HG02759 (cell line): ENCODE measurements at regions not wholly inside any gene's neighbourhood (a gene's known extent, or its start where the extent isn't known, plus 50 kb on each side); places are given as distances from the start of the nearest gene placed in this dataset.
"Not testable (repeated sequence)": the region's sequence is repeated elsewhere in the genome, so short reads cannot be mapped to it uniquely, and the experiment has no call there.

Source experiments
- ATAC-seq: cut with Tn5 transposase; IDR thresholded peaks from one replicate; pipeline ENCODE4 v1.9.1; 2021; ENCODE audit warnings: mild to moderate bottlenecking, moderate library complexity; ENCODE audit not compliant: unreplicated experiment

DNA sequence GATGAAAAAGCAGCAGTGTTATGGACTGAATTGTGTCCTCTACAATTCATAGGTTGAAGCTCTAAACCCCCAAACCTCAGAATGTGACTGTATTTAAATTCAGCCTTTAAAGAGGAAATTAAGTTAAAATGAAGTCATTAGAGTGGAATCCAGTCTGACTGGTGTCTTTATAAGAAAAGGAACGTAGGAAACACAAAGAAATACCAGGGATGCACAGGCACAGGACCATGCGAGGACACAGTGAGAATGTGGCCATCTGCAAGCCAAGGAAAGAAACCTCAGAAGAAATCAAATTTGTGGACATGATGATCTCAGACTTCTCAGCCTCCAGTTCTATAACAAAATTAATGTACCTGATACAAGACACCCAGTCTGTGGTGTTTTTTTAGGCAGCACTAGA is 971.2 kb upstream of the CDH9 start:
- ATAC-seq, result no peak

DNA sequence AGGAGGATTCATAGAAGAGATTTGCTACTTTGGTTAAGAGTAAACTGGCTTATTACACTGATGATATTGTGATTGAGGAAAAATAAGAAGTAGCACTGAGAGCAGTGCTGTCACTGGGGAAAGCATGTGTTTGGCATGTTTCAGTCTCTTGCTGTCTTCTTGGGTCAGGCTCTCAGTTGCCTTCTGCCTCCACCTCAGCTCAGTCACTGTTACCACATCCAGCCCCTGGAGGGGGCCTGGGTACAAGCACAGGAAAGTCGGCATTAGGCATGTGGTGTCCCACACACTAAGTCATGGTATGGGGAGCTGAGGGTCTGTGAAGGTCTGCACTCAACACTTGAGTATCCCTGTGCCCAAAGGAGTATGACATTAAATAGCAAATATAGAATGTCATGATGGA is 958.3 kb upstream of the CDH9 start:
- ATAC-seq, result no peak

DNA sequence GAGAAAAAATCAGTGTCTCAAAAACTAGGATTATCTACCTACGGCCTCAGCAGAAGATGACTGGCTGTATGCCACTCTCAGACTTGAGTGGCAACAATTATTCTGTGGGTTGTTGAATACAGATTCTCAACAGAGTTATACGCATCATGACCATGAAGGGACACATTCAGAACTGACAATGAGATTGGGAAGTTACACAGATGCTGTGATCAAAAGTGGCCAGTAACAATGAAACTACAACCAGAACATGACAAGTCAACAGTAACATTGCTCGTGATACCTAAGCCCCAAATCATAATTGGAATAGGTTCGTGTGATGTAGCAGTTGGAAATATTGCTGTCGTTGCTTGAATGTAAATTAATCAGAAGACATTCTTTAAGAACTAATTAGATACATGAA is 957.5 kb upstream of the CDH9 start:
- ATAC-seq, result no peak

DNA sequence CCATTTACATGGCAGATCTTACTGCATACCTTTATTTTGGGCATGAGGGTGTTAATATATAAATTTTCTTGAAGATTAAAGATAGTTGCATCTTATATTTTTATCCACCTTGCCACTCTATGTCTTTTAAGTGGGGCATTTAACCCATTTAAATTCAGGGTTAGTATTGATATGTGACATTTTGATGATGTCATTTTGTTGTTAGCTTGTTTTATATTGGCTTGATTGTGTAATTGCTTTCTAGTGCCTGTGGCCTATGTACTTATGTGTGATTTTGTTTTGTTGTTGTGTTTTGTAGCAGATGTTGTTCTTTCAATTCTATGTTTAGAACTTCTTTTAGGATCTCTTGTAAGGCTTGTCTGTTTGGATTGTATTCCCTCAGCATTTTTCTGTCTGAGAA is 939.9 kb upstream of the CDH9 start:
- no peak for ATAC-seq

DNA sequence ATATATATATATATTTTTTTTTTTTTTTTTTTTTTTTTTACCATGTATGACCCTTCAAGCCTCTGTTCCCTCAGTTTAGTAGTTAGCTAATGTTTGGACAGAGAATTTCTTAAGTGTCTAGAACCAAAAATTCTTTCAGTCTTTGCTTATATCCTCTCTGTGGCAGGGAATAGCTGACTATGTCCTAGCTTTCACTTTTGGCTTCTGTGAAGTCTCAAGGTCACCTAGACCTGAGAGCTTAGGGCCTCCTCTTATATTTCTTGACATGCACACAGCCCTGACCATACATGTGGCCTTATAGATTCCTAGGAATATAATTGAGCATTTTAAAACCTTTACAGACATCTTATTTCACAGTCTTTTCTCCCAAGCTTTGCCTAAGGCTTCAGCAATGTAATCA is 930.8 kb upstream of the CDH9 start:
- ATAC-seq, result no peak

DNA sequence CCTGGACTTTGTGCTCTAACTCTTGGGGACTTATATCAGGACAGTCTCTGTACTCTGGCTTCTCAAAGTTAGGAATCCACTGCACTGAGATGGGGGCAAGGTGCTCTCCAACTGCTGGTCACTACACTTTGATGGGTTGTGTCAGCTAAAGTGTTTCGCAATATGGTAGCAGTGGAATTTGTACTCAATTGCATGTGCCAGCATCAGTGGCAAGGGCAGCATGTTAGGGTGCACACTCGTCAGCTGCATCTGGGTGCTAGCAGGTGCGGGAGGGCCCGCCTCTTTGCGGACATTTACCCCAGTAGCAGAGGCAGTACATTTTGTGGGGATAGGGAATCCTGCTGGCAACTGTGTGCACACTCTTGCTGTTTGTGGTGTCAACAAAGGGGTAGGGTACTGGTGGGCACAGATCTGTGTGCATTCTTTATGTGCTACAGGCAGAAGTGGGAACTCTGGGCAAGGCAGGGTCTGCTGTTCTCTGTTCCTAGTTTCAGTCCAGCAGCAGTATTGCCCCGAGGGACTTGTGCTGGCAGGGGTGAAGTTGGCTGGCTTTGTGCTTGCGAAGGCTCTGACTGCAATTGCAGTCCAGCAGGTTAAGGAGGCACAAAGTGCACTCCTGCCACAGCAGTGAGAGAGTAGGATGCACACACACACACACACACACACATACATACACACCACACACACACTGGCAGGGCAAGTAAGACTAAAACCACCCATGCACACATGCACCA is 924.8 kb upstream of the CDH9 start:
- ATAC-seq, result no peak

DNA sequence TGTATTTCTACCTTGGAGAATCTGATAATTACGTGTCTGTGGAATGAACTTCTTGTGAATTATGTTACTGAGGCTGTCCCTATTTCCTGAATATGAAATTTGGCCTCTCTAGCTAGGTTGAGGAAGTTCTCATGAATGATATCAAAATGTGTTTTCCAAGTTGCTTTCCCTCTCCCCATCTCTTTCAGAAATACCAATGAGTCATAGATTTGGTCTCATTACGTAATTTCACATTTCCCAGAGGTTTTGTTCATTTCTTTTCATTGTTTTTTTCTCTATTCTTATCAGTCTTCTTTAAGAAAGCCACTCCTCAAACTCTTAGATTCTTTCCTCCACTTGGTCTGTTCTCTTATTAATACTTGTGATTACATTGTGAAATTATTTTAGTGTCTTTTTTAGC is 923.8 kb upstream of the CDH9 start:
- no peak for ATAC-seq

DNA sequence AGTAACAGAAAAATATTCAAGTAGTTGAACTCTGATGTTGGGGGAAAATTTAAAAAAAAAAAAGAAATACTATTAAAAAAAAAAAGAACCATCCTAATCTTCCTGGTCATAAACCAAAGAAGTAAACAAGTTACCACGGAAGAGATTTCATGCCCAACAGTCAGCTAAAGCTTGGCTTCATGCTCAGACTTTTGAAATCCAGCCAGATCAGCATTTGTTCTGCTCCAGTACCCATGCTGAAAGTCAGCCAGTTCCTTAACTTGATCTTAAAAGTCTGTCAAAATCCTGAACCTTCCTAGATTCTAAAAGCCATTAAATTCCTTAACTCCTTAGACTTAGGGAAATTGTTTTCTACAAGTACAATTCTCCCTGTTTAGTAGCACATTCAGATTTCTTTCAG is 908.7 kb upstream of the CDH9 start:
- no peak for ATAC-seq

DNA sequence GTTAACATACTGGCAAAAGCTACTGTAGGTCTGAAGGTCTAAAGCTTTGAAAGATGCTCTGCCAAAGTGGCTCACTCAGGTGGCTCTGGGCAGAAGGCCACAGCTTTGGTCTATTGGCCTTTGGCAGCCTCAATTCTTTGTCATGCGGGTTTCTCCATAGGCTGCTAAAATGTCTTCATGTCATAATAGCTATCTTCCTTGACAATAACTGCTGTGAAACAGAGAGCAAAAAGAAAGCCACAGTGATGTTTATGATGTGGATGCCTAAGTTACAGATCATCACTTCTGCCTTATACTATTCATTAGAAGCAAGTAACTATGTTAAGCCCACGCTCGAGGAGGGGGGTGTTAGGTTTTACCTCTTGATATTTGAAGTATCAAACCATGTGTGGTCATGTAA is 906.1 kb upstream of the CDH9 start:
- ATAC-seq, result no peak

DNA sequence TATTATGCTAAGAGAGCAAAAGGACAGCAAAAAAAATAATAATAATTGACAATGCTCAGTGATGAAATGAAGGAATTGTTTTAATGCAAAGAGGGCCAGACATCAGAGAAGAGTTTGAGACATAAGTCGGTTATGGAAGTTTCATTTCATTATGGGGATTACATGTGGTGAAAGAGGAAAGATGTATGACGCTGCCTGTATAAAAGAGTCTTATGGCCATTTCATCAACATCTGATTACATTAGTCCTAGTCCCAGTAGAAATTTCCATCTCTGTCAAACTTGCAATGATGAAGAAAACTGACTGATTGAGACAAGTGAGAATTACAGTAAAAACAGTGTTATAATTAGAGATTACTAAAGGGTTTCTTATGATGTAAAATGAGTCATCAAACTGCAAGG is 900.6 kb upstream of the CDH9 start:
- ATAC-seq, result no peak

DNA sequence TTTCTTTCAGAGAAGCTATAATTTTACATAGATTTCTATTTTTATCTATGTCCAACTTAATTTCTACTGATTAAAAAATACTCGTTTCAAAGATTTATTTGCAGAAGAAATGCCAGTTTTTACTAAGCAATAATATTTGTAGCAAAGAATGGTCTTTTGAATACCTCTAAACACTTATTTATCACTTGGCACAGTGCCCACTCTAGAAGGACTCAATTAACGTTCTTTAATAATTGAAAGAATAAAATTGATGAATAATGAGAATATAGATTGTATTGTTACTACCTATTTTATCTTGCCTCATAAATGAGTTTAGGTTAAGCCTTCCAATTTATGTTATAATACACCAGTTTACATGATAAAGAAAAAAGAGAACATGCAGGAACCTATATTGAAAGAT is 889.7 kb upstream of the CDH9 start:
- ATAC-seq, result no peak

DNA sequence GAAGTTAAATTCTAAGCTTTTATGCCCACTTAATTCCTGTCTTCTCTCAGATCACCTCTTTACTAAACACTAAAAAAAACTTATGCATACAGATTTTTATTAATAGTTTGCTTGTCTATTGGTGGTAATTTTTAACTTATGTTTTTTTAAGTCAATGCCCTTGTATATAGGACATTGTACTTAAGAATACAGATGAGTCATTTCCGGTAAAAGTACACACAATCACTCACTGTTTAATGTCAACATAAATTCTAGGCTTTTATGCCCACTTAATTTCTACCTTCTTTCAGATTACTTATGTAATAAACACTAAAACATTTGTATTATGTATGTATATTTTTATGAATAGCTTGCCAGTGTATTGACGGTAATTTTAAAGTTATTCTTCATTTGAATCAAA is 872.8 kb upstream of the CDH9 start:
- no peak for ATAC-seq

DNA sequence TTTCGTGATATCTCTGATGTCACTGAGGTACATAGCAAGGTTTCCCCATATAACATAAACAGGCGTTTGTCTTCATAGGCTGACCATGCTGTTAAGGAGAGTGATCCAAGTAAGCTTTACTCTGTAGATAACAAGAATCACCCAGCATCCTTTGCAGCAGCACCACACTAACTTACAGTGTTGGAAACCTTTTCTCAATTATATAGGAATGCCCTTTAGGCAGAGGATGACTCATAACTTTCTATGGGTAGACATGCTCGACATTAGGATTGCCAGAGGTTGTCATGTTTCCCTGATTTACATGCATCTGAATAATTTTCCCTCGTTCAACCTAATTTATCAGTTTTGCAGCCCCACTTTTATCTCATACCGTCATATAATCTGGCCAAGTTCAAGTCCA is 870.0 kb upstream of the CDH9 start:
- no peak for ATAC-seq

DNA sequence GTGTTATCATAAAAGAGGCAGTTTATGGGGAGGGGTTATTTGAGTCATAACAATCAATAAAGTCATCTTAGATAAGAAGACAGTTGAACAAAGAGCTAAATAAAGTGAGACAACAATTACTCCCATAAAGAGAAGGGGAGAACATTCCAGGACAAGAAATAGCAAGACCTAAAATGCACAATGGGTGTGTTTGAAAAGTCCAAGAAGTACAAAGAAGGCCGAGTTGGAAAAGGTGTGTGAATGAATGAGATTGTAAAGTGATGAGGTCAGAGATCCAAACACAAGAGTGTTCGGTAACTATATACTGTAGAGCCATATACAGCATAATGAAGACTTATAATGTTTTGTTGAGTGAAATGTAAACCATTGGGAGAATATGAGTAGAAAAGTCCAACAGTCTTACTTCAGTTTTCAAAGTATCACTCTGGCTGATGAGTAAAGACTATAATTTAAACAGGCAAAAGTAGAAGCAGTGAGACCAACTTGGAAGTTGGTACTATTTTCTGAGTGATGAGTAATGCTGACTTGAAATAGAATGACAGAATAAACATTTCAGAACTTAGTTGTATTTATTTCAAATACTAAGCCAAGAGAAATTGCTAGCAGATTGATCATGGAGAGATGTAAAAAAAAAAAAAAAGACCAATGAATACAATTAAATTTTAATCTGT is 868.7 kb upstream of the CDH9 start:
- no peak for ATAC-seq

DNA sequence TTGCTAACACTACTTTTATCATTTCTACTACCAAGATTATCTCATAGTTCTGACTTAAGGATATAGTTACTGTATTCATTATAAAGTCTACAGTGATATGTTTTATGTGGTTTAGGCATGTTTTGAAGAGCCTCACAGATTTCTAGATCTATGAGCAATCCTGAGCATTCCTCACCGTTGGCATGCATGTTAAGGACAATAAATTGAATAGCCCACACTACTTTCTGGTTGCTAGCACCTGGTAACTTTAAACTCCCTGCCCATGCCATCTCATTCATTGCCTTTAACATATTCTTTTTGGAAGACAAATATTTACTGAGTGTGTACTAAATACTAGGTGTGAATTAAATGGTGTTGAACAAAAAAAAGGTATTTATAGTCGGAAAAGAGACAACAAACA is 868.1 kb upstream of the CDH9 start:
- no peak for ATAC-seq

DNA sequence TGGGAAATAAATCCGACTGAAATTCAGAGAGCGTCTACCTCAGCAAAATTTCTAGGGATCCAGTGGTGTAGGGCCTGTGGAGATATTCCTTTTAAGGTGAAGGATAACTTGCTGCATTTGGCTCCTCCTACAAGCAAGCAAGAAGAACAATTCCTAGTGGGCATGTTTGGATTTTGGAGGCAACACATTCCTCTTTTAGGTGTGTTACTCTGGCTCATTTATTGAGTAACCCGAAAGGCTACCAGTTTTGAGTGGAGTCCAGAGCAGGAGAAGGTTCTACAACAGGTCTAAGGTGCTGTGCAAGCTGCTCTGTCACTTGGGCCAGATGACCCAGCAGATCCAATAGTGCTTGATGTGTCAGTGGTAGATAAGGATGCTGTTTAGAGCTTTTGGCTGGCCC is 862.4 kb upstream of the CDH9 start:
- no peak for ATAC-seq

DNA sequence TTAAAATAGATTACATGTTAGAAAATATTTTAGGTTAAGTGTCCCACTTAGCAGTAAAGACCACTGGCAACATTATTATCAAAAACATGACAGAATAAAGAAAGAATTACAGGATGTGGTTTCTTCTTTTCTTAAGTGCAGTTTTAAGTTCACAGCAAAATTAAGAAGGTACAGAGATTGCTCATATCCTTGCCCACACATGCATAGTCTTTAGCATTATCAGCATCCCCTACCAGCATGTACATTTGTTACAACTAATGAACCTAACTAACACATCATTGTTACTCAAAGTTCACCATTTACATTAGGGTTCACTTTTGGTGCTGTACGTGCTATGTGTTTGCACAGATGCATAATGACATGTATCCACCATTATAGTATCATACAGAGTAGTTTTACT is 837.7 kb upstream of the CDH9 start:
- no peak for ATAC-seq

DNA sequence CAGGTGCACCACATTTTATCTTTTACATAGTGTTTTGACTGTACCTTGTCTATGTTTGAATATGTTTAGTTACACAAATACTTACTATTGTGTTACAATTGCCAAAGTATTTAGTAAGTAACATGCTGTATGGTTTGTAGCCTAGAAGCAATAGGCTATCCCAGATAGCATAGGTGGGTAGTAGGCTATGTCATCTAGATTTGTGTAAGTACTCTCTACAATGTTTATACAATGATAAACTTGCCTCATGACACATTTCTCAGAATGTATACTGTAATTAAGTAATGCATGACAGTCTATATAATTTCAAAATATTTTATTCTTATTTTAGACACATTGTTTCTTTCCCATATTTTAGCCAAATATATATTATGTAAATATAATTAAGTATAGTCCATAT is 836.8 kb upstream of the CDH9 start:
- ATAC-seq, result no peak

DNA sequence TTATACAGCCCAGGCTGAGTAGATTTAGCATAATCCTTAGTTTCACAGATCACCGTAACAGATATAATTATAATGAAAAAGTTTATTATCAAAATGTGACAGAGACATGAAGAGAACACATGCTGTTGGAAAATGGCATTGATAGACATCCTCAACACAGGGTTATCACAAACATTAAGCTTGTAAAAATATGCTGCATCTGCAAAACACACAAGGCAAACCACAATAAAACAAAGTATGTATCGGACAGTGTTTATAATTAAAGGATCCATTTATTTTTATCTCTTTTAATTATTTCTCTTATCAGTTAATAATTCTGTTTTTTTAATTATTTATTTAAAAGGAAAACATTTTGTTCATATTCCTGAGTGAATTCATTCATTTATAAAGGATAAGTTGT is 829.9 kb upstream of the CDH9 start:
- ATAC-seq, result no peak

DNA sequence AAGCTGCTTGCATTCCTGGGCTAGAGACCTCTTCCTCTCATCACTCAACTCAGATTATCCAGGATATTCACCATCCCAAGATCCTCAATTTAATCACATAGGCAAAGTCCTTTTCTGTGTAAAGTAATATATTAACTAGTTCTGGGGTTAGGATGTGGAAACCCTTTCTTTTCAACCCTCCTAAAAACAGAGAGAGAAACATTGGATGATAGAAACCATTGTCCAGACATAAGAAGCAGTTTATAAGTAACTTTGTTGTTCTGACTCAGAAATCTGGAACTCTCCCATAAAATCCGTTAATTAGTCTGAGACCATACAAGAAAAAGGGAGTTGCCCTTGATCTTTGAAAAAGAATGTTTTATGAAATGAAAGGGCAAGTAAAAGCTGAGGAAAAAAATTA is 817.1 kb upstream of the CDH9 start:
- ATAC-seq, result no peak

DNA sequence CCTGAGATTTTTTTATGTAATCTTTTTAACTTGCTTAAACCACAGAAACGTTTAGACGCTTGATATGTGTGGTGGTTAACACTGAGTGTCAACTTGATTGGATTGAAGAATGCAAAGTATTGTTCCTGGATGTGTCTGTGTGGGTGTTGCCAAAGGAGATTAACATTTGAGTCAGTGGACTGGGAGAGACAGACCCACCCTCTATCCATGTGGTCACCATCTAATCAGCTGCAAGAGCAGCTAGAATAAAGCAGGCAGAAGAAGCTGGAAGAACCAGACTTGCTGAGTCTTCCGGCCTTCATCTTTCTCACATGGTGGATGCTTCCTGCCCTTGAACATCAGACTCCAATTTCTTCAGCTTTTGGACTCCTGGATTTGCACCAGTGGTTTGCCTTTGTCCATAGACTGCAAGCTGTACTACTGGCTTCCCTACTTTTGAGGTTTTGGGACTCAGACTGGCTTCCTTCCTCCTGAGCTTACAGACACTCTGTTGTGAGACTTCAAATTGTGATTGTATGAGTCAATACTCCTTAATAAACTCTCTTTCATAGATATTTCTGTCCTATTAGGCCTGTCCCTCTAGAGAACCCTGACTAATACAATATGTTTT is 816.0 kb upstream of the CDH9 start:
- no peak for ATAC-seq

DNA sequence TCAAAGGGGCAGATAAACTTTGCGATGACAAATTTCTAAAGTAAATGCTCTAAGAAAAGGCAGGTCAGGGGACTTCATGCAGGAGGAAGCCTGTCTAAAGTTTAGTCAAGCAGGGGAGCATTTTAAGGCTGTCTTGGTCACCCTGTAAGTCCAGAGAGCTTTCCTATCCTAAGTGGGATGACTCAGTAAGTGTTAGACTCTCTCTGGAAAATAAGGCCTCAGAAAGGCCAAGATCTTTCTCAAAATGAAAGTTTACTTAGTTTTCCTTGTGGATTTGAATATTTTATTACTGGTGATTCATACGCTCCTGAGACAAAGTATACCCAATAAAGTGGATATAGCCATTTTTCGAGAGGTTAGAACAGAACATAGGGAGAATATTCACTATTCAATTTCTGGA is 806.9 kb upstream of the CDH9 start:
- ATAC-seq, result no peak

DNA sequence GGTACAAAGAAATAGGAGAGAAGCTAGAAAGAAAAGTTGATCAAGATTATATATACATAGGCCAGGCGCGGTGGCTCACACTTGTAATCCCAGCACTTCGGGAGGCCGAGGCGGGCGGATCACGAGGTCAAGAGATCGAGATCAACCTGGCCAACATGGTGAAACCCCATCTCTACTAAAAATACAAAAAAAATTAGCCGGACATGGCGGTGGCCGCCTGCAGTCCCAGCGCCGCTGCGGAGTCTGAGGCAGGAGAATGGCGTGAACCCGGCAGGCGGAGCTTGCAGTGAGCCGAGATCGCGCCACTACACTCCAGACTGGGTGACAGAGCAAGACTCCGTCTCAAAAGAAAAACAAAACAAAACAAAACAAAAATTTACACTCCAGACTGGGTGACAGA is 798.3 kb upstream of the CDH9 start:
- not testable (repeated sequence) for ATAC-seq
